T1000 (cell line): ENCODE measurements at regions not wholly inside any gene's neighbourhood (a gene's known extent, or its start where the extent isn't known, plus 50 kb on each side); places are given as distances from the start of the nearest gene placed in this dataset.

ENCODE experiments used
- DNase-seq: peaks from one replicate; lab custom pipeline; 2025; ENCODE audit warnings: mixed read lengths; lab: John Stamatoyannopoulos, UW

DNA sequence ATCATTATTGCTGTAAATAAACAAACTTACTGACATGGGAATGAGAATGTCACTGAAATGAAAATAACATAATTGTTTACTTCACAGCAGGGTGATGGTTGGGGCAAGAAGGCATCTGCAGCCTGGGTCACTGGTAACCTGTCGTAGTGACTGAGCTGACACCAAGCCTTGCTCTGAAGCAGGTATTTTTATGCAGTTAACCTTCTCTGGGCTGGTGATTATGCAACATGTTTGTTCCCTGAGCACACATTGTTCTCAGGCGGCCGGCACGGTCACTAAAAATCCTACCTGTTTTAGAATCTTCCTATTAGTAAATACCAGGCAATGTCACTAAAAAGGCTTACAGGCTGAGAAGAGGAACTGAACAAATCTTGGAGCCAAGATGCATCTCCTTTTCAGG, 157.7 kb upstream of the NR3C1 start:
- no peak for DNase-seq

DNA sequence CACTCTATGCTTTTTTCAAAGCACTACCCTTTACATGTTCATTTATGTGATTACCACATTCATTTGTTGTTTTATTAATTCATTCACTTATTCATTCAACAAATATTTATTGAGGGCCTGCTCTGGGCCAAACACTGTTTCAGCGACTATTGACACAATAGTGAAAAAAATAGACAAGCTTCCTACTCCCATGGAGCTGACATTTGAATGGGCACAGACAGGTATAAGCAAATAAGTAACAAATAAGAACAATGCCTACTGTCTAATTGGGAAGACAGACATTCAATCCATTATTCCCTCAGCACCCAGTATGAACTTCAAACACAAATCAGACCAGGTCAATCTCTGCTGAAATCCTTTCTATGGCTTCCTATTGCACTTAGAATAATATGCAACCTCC, 156.9 kb upstream of the NR3C1 start:
- DNase-seq = no peak

DNA sequence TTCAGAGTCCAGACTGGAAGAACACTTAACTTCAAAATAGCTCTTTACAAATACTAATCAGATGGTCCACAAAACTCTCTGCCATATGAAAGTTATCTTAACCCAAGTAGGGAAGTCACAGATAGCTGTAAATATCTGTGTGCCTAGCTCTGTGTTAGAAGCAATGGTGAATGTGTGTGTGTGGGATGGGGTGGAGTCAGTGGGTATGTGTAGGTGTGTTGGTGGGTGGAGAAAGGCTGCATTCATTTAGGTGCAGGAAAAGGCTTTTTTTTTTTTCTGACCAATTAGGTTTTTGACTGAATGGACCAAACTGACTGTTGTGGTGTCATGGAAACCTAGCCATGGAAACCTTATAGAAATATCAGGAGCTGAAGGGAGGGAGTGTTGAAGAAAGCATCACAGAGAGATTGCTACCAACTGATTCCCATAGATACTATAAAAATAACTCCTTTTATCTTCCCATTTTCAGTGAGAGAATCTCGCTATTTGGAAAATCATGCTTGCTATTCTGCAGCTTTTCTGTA, 156.2 kb upstream of the NR3C1 start:
- DNase-seq = no peak

DNA sequence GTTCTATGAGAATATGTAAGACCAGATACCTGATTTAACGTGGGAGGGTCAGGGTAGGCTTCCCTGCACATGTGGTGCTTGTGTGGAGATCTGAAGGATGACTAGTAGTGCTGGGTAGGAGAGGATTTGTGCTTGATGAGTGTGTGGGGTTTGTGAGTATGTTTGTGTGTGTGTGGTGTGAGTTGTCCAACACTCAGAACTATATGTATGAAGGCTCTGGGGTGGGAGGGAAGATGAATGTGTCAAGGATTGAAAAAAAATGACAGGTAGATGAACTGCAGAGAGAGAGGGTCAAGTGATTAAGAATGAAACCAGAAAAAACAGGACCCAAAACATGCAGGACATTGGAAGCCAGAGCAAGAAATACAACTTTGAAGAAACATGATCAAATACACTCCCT, 154.6 kb upstream of the NR3C1 start:
- no peak for DNase-seq

DNA sequence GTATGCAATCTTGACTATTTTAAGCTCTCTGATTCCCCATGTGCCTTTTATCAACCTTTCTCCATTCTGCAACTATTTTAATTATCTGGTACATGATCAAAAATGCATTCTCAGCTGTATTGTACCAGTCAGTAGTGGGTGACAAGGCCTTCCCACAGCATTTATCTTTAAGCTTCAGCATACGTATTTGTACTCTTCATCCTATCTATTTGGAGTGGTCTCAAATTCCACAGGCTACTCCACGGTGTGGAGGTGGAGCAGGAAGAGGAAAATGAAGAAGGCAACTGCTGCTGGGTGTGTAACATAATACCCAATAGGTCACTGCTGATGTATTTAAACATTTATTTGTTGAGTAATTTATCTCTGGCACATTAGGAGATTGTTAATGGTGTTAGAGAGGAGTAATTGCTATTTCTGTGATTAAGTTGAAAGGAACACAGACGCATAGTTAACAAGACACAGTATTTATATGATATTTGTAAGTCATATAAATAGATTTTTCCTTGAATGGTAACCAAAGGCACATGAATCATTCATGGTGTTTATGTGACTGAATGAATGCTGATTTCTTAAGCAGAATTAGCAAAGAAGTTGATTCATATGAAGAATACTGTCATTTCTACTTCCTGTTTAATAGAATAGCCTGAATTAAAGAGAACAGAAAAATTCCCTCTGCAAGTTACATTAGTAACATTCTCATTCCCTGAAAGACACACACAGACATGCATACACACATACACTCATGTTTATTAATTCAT, 153.8 kb upstream of the NR3C1 start:
- DNase-seq = no peak

DNA sequence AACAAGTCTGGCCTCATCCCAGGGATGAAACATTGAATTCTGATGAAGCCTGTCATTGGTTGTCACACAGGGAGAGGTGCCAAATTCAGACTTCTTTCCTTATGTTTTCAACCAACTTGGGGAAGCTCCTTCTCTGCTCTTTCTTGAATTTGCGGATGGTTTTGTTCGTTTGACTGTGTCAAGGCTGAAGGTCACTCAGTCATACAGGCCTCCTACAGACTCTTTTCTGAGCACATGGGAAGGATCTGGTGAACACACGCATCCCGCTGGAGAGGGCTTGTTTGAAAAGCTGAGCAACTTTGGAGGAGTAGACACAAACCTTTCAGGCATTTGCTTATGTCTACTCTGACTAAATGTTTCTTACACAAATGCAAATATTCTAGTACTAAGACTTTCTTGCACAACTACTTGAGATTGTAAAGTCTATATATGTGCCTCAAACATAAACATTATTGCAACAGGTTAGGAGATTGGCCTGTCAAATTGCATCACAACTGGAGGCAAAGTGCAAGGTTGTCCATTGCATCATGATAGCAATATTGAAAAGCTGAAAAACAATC, 151.5 kb upstream of the NR3C1 start:
- DNase-seq = no peak

DNA sequence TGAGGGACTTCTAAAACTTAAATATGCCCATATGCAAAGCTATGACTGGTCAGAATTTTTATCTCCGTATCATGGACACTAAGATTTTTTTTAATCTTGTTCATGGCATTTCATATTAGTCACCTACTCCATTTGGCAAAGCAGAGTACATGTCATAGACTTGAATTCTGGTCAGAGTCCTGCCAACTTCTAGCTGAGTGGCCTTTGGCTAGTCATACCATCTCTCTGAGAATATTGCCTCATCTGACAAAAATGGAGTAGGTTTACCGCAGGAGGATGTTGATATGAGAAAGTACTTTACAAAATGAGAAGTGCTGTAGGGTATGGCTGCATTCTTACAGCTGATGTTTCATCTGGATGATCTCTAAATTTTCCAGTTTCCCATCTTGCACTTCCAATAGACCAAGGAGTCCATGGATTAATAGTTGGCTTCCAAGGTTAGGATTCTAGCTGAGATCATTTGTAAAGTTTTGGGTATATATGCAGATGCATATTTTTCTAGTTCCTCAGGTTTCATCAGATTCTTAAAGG, 150.8 kb upstream of the NR3C1 start:
- peak; percentile 36 for DNase-seq

DNA sequence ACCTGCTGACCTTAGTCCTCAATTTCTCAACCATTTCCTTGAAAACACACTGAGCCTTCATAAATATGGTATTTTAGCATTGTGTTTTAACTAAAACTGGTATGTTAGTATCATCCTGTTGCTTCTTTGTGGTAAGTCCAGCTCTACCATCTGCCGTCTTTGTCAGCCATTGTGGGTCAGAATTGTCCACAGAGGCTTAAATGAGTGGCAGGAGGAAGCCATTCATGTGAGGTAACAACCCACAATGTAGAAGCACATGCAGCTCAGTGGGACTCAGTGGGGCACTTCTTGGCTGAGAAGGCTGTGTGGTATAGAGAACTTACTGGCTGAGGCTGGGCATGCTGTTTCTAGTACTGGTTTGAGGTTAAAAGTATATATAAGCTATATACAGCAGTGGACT, 149.2 kb upstream of the NR3C1 start:
- no peak for DNase-seq

DNA sequence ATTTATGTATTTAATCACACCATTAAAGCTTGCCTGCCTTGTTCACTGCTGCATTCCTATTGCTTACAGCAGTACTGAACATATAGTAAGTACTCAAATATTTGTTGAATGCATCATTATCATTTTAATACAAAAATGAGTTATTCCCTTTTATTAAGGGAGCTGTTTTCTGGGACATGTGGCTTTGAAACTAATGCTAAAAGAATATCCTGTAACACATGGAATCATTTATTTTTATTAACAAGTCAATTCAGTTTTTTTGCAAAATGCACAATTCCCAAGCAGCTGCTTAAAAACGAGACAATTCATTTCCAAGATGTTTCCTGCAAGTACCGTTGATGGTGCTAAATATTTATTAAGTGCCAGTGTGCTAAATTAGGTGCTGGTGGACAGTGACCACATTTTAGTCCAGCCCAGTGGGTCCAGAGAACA, 148.3 kb upstream of the NR3C1 start:
- no peak for DNase-seq

DNA sequence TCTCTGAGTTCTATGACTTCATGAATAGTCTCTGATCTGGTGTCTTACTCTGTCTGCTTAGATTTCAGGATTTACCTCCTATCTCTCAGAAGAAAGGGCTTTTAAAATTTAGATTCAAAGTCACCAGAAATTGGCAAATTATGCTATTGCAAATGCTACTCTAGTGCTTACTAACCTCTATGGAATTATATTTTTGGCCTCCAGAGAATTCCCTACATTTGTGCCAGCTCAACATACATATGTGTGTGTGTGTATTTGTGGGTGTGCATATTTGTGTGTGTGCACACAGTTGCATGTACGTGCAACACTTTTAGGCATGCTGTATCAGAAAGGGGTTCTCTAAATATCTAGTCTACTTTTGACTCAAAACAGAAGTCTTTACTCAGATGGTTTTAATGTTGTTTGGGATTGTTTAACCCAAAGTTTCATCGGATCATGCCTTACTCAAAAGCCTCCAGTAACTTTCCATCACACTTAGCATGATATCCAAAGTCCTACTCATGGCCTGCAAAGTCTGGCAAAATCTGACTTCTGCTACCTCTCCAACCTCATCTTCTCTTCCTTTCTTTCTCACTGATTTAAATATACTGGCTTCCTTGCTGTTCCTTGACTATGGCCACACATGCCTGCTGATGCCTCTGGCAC, 147.6 kb upstream of the NR3C1 start:
- no peak for DNase-seq

DNA sequence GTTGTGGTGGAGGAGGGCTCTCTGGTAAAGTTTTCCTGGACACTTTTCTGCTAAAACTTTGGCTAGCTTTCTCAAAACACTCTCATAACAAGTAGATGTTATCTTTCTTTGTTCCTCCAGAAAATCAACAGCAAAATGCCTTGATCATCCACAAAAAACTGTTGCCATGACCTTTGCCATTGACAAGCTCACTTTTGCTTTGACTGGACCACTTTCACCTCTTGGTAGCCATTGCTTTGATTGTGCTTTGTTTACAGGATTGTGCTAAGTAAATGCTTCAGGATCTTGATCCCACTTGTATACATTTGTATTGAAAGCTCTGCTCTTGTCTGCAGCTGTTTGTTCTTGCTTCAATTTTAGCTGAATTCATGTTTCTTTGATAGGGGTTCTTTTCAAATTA, 143.9 kb upstream of the NR3C1 start:
- no peak for DNase-seq

DNA sequence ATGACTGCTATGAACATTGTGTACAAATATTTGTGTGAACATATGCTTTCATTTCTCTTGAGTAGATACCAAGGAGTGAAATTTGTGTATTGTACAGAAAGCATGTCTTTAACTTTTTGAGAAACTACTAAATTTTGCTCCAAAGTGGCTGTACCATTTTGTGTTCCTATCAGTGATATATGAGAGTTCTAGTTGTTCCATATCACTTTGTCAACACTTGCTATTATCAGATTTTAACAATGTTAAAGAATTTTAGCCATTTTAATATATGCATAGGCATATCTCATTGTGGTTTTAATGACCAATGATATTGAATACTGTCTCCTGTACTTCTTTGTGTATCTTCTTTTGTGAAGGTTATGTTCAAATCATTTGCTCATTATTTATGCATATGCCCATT, 142.9 kb upstream of the NR3C1 start:
- DNase-seq = no peak

DNA sequence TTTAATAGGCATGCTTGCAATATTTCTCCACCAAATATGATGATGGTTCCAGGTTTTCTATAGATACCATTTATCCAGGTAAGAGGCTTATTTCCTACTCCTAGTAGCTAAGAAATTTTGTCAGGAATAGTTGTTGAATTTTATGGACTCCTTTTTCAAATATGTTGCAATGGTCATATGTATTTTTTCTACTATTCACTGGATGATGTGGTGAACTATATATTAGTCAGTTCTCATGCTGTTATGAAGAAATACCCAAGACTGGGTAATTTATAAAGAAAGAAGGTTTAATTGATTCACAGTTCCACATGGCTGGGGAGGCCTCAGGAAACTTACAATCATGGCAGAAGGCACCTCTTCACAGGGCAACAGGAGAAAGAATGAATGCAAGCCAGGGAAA, 141.1 kb upstream of the NR3C1 start:
- no peak for DNase-seq

DNA sequence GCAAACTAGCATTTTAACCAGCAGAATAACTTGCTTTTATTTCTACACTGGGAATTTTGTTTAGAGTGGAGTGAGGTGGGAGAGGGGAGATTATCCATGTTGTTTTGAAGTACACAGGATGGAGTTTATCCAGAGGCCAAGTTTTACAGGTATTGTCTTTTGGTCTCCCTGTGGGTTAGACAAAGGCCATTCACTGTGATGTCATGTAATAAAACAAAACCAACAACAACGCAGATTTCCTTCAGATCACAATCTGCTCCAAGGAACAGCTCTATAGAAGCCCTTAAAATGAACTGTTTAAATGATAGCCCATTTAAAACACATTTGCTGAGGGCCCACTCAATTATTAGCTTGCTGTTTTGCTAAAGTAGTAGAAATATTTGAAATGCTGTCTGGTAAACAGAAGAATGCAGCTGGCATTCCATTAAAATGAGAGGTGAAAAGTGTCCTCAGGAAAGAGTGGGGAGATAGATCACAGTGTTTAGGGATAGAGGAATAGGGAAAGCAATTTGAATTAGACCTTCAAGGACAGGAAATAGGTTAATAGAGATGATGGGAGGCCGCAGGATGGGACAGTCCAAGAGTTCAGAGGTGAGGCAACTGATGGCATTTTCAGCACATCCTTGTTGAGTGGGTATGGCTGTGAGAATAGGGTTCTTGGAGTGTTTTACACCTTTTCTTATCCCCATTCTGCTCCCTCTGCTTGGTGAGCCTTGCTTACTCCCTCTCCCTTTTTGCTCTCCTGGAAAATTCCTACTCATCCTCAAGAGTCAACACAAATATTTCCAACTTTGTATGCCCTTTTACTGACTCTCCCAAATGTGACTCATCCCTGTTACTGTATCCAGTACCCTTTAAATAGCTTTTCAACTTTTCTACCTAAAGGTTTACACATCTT, 140.1 kb upstream of the NR3C1 start:
- DNase-seq = no peak

DNA sequence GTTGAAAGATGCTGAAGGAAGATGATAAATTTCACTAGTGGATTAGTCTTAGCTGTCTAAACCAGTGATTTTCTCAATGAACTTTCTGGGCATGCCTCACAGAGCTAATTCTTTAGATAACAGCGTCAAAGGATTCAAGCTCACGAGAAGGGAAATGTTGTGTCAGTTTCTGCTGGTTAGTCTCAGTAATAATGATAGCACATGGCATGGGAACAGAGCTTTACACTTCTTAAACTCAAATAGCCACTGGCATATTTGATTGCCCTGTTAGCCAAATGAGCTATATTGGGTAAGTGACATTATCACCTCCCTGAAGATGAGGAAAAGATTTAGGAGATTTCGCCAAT, 139.3 kb upstream of the NR3C1 start:
- no peak for DNase-seq

DNA sequence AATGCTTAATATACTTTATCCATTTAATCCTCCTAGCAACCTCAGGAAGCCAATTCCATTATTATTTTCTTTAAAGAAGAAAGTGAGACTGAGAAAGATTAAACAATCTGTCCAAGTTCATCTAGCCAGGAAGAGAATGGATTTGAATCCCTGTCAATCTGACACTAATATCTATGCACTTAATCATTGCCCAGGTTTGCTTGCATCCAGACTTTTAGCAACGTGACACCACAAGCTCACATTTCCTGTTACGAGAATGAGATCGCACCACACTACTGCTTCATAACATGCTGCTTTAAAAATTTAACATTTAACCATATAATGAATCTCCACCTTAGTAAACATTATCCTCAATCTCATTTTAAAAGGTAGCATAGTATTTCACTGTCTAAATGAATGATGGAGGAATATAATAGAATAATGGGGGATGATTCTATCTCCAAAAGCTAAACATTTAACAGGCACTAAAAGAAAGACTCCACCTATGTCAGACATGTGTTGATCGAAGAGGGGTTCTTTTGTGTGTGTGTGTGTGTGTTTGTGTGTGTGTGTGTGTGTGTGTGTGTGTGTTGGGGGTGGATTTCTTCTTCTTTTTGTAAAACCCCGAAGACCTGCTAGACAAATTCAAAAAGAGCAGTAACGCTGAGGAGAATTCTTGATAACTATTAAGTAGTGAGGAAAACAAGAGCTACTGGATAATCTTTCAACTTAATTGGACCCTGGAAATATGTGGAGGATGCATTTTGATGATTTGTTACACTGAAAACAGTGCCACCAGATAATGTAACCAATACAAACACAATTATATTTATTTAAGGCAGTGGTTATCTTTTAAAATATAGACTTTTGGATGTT, 138.7 kb upstream of the NR3C1 start:
- DNase-seq = no peak

DNA sequence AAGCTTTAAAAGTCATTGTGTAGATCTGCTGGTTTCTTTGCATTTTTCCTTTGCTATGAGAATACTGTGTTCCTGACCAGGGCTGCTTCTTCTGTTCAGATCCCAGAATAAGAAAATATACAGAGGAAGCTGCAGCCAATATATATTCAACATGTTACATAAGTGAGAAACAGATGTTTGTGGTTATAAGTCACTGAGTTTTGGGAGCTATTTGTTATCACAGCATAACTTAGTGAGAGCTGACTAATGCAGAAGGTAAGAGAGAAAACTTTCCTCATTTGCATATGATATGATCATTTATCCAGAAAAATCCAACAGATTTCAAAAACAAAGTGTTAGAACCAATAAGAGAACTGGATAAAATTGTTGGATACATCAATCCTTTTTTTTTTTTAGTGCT, 136.3 kb upstream of the NR3C1 start:
- DNase-seq = no peak

DNA sequence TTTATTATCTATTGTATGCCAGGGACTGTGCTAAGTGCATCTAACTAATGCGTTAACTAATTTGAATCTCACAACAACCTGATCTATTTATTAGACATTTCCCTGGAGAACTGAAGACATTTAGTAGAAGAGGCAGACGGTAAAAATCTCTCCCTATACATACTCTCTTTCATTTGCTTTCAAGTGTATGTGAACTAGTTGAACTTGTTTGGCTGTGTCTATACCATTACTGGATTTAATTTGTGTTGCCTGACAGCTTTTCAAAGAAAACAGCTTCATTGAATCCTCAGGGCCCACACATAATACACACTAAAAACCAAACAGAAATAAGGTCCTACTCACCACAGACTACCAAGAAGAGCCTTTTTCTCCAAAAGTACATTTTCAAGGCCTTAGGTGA, 133.6 kb upstream of the NR3C1 start:
- DNase-seq = no peak

DNA sequence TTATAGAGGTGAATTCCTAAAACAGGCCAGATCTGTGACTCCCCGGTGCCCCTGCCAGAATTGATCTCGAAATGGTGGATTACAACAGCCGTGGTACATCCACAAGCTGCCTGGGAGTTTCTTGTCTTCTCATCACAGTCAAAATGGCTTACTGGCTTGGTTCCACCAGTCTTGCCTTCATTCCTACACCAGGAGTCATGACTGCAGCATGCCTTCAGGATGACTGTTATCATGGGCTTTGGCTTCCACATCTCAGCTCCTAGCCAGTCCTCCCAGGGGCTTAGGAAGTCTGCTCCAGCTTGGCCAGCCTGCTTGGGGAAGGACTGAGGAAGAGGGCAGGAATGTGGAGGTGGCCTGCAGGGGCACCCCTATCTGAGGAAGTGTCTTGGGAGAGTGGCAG, 132.9 kb upstream of the NR3C1 start:
- peak; percentile 69 for DNase-seq

DNA sequence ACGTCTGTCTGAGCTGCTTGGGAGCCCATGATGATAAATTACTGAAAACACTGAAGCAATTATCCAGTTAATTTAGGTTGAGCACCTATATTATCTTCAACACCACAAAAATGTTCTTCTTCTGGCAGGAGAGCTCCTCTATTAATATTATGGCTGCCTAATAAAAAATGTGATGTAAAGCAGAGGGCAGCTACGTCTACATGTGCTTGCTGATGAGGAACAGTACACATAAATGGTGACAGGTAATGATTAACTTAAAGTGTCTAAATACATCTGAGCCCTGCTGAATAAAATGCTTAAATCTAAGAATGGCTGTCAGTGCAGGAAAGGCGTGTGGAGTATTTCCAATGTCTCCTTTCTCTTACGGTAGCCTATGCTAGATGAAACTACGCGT, 131.3 kb upstream of the NR3C1 start:
- no peak for DNase-seq
